ENCODE measurements at regions not wholly inside any gene's neighbourhood (a gene's known extent, or its start where the extent isn't known, plus 50 kb on each side); places are given as distances from the start of the nearest gene placed in this dataset.

- TF ChIP-seq CTCF (IDR thresholded peaks at IDR 0.05; ENCODE audit: control extremely low read depth, extremely low read depth) = no peak
- WGBS, 2 donors = 93 to 94% methylated on average over 3 of the region's 3 CpGs
- H3K27me3 ChIP-seq (ENCODE audit: control insufficient read depth in 3 of 3, insufficient read depth in 3 of 3, low read length in 2 of 3) = no peaks in the 10 kb centered on the region
- no peak overlapping the region for H3K27ac ChIP-seq (ENCODE audit: low read depth in 1 of 2, low read length in 1 of 2)
- DNase-seq (no peak), ATAC-seq (ENCODE audit: insufficient read depth, low FRiP score) (no peak)
- no peak overlapping the region for H3K4me3 ChIP-seq
- H3K36me3 ChIP-seq (ENCODE audit: control insufficient read depth in 4 of 4, insufficient read depth in 4 of 4, low read length in 4 of 4) = no peaks in the 10 kb centered on the region
- H3K9me3 ChIP-seq (ENCODE audit: control insufficient read depth in 4 of 4, insufficient read depth in 3 of 4, low read length in 3 of 4) = no peaks in the 10 kb centered on the region
- peaks cover 0 to 1% (median 0%) of the 10 kb centered on the region in 5 donors for H3K4me1 ChIP-seq (ENCODE audit: control insufficient read depth in 5 of 5, insufficient read depth in 5 of 5, low read length in 5 of 5)
- no peak overlapping the region for H3K9ac ChIP-seq (ENCODE audit: insufficient read depth in 1 of 2, low read length in 2 of 2)
These were observed 174.9 kb downstream of the VAPA start for GRCh38 chr18:10088734-10089133.

DNA sequence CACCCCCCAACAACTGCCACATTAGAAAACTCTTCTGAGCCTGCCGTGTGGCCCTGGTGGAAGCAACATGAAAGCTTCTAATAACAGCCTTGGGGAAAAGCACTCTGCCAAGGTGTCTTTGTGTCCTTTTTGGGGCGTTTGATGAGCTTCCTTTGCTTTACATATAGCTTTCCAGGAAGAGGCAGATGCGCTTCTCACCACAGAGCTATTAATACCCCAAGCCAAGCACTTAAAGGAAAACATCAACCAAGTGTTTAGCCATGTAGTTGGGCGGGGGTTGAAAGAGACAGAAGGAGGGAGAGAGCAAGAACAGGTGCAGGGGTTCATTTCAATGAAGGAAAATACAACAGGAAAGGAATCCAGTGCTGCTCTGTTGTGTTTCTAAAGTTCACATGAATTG lies 176.1 kb downstream of the VAPA start:
- Histone ChIP-seq H3K4me3 (no peak overlapping the region), H3K9me3 (ENCODE audit: control insufficient read depth in 4 of 4, insufficient read depth in 3 of 4, low read length in 3 of 4) (no peaks in the 10 kb centered on the region), H3K27me3 (ENCODE audit: control insufficient read depth in 3 of 3, insufficient read depth in 3 of 3, low read length in 2 of 3) (no peaks in the 10 kb centered on the region), H3K27ac (ENCODE audit: low read depth in 1 of 2, low read length in 1 of 2) (no peak overlapping the region), H3K4me1 (ENCODE audit: control insufficient read depth in 5 of 5, insufficient read depth in 5 of 5, low read length in 5 of 5) (peaks cover 0 to 1% (median 0%) of the 10 kb centered on the region in 5 donors), H3K36me3 (ENCODE audit: control insufficient read depth in 4 of 4, insufficient read depth in 4 of 4, low read length in 4 of 4) (no peaks in the 10 kb centered on the region), H3K9ac (ENCODE audit: insufficient read depth in 1 of 2, low read length in 2 of 2) (no peak overlapping the region)
- TF ChIP-seq CTCF (IDR thresholded peaks at IDR 0.05; ENCODE audit: control extremely low read depth, extremely low read depth) = no peak
- DNase-seq = no peak
- 70 to 80% methylated on average over 4 of the region's 4 CpGs for WGBS, 2 donors
- no peak for ATAC-seq (ENCODE audit: insufficient read depth, low FRiP score)

DNA sequence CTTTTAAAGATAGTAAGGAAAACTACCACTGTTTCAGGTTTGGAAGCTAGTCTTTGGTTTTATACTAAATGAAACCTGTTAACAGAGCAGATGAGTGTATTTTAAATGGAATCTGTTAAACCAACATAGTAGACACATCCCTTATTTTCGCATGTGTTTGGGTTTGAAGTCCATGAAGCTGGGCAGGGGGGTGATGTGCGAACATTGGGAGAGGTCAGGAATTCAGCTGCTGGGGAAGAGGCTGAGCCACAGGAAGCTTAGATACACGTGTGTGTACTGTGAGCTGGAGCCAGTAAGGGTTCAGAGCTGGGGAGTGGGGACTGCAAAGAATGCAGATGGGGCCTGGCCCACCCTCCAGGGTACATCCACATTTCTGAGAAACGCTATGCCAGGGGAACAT lies 176.9 kb downstream of the VAPA start:
- no peak for TF ChIP-seq CTCF (IDR thresholded peaks at IDR 0.05; ENCODE audit: control extremely low read depth, extremely low read depth)
- ATAC-seq (ENCODE audit: insufficient read depth, low FRiP score) = no peak
- no peak overlapping the region for H3K9ac ChIP-seq (ENCODE audit: insufficient read depth in 1 of 2, low read length in 2 of 2)
- no peaks in the 10 kb centered on the region for H3K36me3 ChIP-seq (ENCODE audit: control insufficient read depth in 4 of 4, insufficient read depth in 4 of 4, low read length in 4 of 4)
- H3K9me3 ChIP-seq (ENCODE audit: control insufficient read depth in 4 of 4, insufficient read depth in 3 of 4, low read length in 3 of 4) = no peaks in the 10 kb centered on the region
- H3K4me1 ChIP-seq (ENCODE audit: control insufficient read depth in 5 of 5, insufficient read depth in 5 of 5, low read length in 5 of 5) = peaks cover 0 to 1% (median 0%) of the 10 kb centered on the region in 5 donors
- no peak for DNase-seq
- H3K4me3 ChIP-seq = no peak overlapping the region
- WGBS, 2 donors = 82 to 85% methylated on average over 4 of the region's 4 CpGs
- H3K27me3 ChIP-seq (ENCODE audit: control insufficient read depth in 3 of 3, insufficient read depth in 3 of 3, low read length in 2 of 3) = no peaks in the 10 kb centered on the region
- H3K27ac ChIP-seq (ENCODE audit: low read depth in 1 of 2, low read length in 1 of 2) = no peak overlapping the region

- 95 to 97% methylated on average over 10 of the region's 10 CpGs for WGBS, 2 donors
- H3K36me3 ChIP-seq (ENCODE audit: control insufficient read depth in 4 of 4, insufficient read depth in 4 of 4, low read length in 4 of 4) = no peaks in the 10 kb centered on the region
- no peaks in the 10 kb centered on the region for H3K27me3 ChIP-seq (ENCODE audit: control insufficient read depth in 3 of 3, insufficient read depth in 3 of 3, low read length in 2 of 3)
- H3K27ac ChIP-seq (ENCODE audit: low read depth in 1 of 2, low read length in 1 of 2) = no peak overlapping the region
- H3K4me3 ChIP-seq = no peak overlapping the region
- ATAC-seq (ENCODE audit: insufficient read depth, low FRiP score) (no peak), DNase-seq (no peak)
- TF ChIP-seq CTCF (IDR thresholded peaks at IDR 0.05; ENCODE audit: control extremely low read depth, extremely low read depth) = no peak
- H3K4me1 ChIP-seq (ENCODE audit: control insufficient read depth in 5 of 5, insufficient read depth in 5 of 5, low read length in 5 of 5) = peaks cover 0 to 1% (median 0%) of the 10 kb centered on the region in 5 donors
- H3K9me3 ChIP-seq (ENCODE audit: control insufficient read depth in 4 of 4, insufficient read depth in 3 of 4, low read length in 3 of 4) = no peaks in the 10 kb centered on the region
- no peak overlapping the region for H3K9ac ChIP-seq (ENCODE audit: insufficient read depth in 1 of 2, low read length in 2 of 2)
These were observed 179.6 kb downstream of the VAPA start for GRCh38 chr18:10093445-10093844.
